ENCODE measurements at regions not wholly inside any gene's neighbourhood (a gene's known extent, or its start where the extent isn't known, plus 50 kb on each side); places are given as distances from the start of the nearest gene placed in this dataset.

GRCh38 chr6:81436990-81437389 lies 315.5 kb downstream of the TENT5A start:
- TF ChIP-seq POLR2AphosphoS5 (IDR thresholded peaks at IDR 0.05; ENCODE audit: borderline replicate concordance, low read depth, low read length) = no peak
- TF ChIP-seq EZH2 (IDR thresholded peaks at IDR 0.05) = no peak
- no peak for TF ChIP-seq FOXP2 (optimal IDR thresholded peaks at IDR 0.05; ENCODE audit: control extremely low read depth, extremely low read length, insufficient read depth)
